ENCODE measurements at regions not wholly inside any gene's neighbourhood (a gene's known extent, or its start where the extent isn't known, plus 50 kb on each side); places are given as distances from the start of the nearest gene placed in this dataset.
"Not testable (repeated sequence)": the region's sequence is repeated elsewhere in the genome, so short reads cannot be mapped to it uniquely, and the experiment has no call there.

DNA sequence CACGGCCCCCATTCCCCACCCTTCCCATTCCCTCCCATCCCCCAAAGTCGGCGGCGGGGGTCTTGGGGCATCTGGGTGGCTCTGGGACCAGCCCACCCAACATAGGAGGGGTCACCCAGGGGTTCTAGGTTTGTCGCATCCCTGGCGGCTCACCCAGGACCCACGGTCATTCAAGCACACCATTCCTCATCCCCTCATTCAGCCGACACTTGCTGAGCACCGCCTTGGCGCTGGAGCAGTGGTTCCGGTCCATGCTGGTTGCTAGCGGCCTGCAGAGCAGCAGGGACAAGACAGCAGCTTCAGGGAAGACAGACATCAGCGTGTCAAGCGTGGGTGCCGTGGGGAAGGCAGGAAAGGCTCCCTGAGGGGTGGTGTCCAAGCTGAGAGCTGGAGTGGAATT, 50.5 kb upstream of the OTOS start:
- DNase-seq = no peak

DNA sequence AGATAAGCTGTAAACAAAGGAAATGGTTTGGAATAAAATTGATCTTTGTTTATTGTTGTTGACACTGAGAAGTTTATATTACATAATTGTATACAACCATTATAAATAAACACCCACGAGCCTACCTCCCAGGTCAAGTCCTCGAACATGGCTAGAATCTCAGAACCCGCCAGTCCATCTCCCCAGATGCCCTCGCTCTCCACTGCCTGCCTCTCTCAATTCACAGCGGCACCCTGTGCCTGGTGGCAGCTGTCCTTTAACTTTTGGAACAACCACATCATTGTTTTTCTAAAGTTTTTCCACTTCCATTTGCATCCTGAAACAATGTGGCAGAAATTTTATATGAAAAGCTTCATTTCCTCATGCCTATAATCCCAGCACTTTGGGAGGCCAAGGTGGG, 52.2 kb upstream of the OTOS start:
- no peak for DNase-seq

DNA sequence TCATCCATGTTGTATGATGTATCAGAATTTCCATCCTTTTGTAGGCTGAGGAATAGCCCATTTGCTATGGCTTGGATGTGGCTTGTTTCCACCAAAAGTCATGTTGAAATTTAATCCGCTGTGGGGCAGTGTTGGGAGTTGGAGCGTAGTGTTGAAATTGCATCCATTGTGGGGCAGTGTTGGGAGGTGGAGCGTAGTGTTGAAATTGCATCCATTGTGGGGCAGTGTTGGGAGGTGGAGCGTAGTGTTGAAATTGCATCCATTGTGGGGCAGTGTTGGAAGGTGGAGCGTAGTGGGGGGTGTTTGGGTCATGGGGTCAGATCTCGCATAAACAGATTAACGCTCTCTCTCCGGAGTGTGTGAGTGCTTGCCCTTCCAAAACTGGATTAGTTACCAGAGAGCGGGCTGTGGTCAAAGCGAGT, 53.9 kb upstream of the OTOS start:
- DNase-seq = not testable (repeated sequence)

DNA sequence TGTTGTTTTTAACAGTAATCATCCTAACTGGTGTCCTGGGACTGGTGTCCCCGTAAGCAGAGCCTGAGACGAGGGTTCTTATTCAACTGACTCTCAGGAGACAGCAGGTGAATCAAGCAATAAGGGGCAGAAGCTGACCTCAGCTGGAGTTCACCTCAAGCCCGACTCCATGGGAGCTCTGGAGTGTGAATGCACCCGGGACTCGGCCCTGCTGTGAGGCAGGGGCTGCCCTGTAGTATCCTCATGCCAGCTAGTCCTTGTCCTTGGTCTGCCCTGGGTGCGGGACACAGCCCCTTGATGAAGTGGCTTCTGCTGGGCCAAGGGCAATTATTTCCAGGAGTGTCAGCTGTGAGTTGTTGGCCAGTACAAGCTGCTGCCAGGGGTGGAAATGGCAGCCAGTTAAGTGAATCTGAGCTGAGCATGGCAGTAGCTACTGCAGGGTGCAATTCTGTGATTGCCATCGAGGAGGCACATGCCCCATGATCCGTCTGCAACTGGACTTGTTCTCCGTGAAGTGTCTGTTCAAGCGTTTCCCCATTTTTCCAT, 54.9 kb upstream of the OTOS start:
- DNase-seq = no peak

DNA sequence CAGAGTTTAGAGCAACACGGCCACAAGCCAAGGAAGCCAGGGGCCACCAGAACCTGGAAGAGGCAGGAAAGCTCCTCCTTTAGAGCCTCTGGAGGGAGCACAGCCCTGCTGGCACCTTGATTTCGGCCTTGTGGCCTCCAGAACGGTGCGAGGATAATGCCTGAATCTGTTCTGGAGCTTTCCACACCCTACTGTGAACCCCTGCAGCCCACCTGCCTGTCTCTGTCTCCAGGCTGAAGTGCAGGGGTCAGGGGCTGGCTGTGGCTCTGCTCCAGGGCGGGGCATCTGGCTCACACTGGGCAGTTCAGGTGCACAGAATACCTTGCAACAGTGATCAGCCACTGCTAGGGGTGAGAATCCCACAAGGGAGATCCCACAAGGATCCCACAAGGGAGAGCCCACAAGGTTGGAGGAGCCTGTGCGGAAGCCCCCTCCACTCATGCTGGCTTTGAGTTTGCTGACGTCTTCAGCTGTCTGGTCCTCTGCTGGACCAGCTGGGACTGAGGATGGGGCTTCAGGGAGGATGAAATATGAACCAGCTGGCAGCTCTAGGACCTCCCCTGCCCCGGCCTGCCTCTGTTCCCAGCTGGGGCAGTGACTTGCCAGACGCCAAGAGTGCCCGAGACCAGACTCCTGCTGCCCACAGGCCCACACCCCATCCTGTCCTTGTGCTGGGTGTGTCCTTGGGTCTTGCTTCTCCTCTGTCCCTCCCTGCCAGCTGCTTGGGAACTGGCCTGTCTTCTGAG, 56.4 kb upstream of the OTOS start:
- DNase-seq = no peak

DNA sequence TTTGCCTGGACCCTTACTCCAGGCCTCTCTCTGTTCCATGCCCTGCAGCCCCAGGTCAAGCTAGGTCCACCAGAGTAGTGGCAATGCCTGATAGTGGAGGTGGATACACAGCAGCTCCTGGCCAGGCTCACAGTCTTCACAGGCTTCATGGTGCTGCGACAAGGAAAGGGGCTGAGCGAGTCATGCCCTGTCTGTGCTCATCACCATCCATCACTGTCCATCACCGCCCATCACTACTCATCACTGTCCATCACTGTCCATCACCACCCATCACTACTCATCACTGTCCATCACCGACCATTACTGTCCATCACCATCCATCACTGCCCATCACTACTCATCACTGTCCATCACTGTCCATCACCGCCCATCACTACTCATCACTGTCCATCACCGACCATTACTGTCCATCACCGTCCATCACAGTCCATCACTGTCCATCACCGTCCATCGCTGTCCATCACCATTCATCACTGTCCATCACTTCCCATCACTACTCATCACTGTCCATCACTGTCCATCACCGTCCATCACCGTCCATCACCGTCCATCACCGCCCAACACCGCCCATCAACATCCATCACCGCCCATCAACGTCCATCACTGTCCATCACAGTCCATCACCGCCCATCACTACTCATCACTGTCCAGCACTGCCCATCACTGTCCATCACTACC, 57.1 kb upstream of the OTOS start:
- no peak for DNase-seq

DNA sequence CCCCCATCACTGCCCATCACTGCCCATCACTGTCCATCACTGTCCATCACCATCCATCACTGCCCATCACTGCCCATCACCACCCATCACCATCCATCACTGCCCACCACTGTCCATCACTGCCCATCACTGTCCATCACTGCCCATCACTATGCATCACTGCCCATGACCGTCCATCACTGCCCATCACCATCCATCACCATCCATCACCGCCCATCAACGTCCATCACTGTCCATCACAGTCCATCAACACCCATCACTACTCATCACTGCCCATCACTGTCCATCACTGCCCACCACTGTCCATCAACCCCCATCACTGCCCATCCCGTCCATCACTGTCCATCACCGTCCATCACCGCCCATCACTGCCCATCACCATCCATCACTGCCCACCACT, 57.8 kb upstream of the OTOS start:
- no peak for DNase-seq

DNA sequence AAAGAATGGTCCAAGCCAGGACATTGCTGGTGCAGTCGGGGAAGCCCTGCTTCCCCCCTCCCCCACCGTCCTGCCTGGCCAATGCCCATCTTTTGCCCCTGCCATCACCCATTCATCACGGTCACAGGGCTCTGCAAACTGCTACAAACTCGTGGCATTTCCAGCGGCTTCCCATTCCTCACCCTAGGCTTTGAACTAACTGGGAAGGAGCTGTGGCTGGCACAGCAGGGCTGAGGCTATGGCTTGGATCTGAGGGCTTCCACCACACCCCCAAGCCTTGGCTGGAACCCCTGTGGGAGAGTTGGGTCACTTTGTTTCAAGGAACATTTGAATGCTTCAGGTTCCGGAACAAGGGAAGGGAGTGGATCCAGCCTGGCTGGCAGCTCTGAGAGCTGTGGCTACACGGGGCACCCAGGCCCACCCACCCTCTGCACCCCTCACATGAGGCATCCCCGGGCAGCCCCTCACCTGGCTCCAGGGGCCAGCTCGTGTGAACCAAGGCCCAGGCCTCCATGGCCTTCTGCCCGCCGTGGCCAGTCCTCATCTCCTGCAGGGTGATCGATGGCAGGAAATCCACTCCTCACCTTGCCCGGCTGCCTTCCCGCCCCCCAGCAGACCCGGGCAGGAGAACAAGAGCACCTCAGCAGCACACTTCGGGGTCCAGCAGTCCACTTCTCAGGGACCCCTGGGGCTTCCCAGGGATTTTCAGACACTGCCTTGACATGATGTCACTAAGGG, 58.8 kb upstream of the OTOS start:
- DNase-seq = no peak

DNA sequence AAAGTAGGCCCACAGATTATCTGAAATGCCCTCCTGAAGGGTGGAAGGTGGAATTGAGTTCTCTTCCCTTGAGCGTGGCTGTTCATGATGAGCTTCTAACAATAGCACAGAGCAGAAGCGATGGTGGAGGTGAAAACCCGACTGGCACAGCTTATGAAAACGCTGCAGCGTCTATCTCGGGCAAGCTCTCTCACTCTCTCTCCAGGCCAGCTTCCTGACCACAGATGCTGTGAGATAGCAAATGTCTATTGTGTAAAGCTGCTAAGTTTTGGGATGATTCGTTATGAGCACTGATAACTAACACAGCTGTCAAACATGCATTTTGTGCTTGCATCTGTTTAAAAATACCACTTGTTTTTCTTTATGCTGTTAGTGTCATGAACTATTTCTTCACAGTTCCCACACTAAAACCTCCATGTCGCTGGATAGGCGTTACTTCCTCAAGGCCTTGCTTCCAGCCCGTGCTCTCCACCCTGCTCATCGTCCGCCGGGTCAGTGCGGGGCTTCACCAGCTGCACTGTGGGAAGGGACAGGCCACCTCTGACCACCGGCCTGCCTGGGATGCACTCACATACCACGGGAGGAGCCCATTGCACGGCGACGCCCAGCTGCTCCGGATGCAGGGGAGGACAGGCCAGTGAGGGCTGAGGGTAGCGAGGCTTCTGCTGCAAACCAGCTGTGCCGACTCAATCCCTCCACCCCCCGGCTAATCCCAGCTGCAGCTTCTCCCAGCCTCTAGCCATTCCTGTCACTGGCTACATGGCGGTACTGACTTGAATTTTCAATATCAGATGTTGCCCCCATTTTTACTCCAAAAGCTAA, 60.0 kb upstream of the OTOS start:
- no peak for DNase-seq

DNA sequence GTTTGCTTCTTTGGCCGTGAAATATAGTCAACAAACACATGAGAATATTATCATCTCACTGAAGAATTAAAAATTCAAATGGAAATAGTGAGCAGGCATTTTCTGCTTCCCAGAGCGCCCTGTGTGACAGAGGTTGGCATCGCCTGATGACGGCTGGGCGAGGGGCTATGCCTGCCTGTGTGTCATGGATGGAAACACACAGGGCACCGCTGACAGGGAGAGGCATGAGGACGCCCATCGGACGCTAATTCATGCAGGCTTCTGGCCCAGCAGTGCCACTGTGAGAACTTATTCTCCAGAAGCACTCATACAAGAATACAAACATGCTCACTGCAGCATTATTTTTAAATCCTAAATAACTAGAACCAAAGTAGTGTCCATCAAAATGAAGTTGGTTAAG, 61.4 kb upstream of the OTOS start:
- DNase-seq = no peak

DNA sequence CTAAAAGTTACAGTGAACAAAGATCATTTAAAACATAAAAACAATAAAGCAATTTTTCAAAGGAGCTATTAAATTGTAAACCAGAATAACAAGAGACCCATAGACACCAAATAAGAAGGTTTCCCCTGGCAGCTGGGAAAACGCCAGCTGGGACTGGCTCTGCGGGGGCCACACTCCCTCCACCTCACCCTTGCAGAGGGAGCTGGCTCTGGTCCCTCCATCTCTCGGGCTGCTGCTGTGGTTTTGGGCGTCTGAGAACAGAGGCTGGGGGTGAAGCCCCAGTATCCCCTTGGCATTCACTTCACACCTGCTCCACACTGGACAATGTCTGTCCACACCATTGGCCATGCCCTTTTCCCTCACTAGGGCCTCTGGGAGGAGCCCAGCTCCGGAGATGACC, 62.1 kb upstream of the OTOS start:
- DNase-seq = no peak

DNA sequence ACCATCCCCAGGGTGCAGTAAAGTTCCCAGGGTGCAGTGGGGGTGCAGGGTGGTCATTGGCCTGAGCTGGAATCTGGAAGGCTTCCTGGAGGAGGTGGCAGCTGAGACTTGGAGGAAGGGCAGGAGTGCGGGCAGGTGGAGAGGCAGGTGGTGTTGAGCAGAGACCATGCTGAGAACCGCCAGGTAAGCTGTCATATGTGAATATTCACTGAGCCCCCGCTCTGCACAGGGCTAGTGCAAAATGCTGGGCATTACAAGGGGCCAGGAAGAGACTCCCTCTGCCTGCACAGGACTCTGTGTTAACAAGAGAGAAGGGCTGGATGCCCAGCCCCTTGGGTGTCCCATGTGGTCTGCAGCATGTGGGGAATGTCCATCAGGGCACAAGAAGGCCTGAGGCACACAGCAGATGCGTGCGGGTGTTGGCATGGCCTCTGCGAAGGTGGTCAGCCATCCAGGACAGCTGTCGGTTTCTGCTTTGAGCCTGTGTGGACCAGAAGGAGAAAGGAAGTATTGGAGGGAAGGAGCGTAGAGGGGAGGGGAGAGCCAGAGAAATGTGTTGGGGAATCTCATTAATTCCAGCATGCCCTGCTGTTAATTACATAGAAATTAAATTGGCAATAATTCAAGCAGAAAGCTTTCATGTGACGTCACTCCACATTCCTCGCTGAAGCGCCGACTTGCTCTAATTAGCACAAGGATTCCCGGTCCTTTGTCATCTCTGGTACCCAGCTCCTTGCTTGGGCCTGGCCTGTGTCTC, 62.8 kb upstream of the OTOS start:
- DNase-seq = no peak

DNA sequence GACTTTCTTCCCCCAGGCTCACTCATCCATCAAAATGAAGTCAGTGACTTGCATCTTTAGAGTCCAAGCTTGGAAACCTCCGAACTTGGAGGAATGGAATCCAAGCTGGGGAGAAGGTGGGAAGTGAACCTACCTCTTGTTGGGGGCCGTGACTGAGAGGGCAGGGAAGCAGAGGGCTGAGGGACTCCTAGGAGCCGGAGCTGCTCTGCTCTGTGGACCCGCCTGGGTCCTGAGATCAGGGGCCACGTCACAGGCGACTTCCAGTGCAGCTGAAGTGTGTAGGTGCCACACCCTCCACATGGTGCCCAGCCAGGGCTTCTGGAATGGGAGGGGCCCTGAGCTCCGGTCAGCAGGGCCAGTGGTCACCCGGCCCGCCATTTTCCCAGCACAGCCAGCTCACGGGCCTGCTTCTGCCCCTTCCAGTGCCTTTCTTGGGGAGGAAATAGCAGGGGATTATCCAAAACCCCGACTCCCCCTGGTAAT, 63.4 kb upstream of the OTOS start:
- no peak for DNase-seq

DNA sequence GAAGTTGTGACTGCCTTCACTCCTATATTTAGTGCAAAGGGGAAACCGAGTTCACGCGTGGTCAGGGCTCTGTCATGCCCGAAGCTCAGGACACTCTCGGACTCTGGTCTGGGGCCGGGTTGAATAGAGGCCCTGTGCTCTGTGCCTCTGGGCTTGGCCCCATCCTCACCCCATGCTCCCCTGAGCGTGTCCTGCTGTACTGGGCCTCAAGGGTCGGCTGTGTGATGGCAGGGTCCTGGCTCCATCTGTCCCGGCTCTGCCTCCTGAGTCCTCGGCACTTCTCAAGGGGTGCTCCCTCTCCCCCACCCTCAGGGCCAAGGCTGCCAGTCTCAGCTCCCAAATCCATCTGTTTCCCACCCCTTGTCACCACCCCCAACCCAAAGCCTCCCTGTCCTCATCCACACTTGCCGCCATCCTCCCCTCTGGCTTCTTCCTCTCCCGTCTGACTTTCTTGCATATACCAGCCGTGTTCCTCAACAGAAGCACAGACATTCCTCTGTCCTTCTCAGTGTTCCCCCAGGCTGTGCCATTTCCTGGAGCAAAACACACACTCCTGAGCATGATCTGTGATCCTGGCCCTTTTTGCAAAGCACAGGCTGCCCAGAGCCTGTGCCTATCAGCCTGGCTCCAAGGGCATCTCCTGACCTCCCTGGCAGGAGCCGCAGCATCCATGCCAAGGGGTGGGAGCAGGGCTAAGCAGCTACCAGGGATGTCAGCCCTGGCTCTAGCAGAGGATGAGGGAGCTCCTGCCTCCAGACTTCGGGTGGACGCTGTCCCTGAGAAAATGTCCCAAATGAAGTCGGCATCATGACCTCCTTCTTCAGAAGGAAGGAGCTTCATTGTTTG, 64.2 kb upstream of the OTOS start:
- DNase-seq = no peak

DNA sequence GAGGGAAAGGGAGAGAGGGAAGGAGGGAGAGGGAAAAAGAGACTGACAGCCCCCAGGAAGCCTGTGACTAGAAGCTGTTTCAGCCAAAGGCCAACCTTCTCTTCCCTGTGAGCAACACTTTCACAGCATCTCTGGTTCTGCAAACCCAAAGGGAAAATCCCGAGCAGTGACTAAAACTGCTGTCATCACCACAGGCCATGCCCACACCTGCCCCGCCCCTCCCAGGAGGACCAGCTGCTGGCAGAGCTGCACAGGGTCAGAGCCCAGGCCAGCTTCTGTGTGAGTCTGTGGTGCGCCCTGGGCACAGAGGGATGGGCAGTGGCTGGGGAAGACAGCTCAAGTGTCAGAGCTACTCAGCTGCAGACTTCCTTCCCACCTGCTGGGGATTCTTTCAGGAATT, 64.9 kb upstream of the OTOS start:
- no peak for DNase-seq

DNA sequence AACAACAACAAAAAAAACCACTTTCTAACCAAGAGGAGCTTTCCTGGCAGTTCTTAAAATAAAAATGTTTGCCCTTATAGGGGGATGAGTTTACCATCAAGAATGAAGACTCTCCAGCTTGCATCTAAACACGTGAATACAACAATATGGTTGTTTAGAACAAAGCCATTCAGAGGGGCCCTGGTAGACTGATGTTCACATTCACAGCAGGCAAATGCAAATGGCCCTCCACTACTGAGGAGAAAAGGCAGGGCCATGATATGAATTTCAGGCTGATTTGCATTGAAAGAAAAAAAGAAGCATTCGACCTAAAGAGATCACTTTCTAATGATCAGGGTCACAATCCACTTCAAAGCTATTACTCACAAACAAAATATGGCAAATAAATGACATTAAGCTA, 65.3 kb upstream of the OTOS start:
- DNase-seq = no peak

DNA sequence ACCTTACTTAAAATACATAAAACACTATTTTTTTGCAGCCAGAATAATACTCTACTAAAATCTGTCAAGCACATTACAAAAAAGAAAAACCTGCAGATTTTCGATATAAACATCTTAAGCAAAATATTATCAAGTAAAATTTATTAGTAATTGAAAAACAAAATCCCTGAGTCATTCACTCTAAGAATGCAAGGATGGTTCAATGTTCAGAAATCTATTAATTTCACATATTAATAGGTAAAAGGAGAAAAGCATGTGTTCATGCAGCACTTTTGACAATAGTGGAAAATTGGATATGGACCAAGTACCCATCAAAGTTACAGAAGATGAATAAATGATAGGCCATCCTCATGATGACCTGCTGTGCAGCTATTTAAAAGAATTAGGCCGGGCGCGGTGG, 66.2 kb upstream of the OTOS start:
- DNase-seq = no peak

DNA sequence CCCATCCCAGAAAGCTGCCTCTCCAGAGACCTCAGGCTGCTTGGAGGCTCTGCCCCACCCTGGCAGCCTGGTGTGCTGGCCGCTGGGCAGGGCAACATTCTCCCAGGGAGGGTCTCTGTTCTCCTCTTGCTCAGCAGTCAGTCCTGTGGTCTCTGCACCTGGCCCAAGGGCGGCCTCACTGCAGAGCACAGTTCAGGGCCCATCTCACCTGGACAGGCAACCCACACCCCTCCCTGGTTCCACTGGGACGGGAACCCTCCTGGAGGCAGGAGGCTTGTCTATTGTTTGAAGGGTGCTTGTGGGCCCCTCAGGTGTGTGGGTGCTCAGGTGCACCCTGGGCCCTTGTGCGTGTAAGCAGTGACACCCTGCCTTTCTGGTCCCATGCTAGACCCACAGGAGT, 67.2 kb upstream of the OTOS start:
- DNase-seq = no peak

DNA sequence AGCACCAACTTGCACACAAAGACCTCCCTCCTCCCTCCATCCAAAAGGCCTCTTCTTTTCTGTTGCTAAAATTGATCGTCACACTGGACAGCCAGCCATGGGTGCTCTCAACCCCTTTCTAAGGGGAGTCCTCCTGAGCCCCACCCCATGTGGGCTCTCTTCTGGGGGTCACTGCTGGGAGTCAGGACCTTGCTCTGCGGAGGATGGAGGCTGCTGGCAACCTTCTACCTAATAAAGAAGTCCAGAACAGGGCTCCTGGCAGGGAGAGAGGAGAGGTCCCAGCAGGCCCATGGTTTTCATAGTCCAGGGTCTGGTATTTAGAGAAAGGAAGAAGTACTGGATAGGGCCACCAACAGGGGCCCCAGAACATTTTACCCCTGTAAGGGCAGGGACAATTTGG, 67.6 kb upstream of the OTOS start:
- no peak for DNase-seq

DNA sequence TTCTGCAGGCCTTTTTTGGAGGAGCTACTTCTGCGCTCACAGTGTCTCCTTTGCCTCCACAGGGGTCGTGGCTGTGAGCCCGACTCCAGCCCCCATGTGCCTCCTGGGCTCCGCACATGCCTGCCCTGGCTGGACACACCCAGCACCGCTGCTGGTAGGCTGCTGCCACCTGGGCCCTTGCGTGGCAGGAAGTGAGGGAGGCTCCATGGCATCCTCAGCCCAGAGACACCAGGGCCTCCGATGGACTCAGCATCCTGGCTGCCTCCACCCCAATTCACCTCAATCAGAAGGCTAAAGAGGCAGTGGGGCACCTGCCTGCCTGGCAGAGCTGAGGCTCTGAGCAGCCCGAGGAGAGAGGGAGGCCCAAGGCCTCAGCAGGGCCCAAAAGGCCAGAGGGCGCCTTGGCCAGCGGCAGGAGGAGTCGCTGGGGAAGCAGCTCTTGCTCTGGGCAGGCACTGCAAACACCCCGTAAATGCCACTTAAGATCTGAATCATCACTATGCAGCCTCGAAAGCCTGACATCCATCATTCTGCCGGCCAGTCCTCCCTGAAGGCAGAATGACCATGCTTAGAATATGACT, 68.3 kb upstream of the OTOS start:
- DNase-seq = no peak

DNA sequence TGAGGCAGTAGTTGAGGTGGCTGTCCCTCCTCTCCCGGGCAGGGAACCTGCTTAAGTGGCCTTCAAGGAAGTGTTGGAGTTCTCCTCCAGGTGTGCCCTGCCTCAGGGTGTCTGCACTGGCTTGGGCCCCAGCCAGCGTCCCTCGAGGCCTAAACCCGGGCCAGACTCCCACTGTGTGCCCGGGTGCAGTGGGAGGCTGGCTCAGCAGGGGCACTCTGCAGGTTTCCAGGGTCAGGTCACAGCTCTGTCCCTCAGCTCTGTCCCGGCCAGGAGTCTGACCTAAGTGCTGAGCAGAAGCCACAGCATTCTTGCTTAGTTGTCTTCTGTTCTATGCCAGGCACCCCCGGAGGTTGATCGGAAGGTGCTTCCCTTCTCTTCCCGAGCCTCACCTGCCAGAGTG, 69.0 kb upstream of the OTOS start:
- DNase-seq = no peak

Measured in NCI-H1092 (cell line).